HG02870 (cell line): ENCODE measurements at regions not wholly inside any gene's neighbourhood (a gene's known extent, or its start where the extent isn't known, plus 50 kb on each side); places are given as distances from the start of the nearest gene placed in this dataset.
"Not testable (repeated sequence)": the region's sequence is repeated elsewhere in the genome, so short reads cannot be mapped to it uniquely, and the experiment has no call there.

Experiments
- ATAC-seq: cut with Tn5 transposase; IDR thresholded peaks from one replicate; pipeline ENCODE4 v1.9.1; 2021; ENCODE audit warnings: mild to moderate bottlenecking, moderate library complexity; ENCODE audit not compliant: unreplicated experiment

GRCh38 chr3:95333826-95334225 is 1271.0 kb downstream of the NSUN3 start:
- ATAC-seq = no peak

DNA sequence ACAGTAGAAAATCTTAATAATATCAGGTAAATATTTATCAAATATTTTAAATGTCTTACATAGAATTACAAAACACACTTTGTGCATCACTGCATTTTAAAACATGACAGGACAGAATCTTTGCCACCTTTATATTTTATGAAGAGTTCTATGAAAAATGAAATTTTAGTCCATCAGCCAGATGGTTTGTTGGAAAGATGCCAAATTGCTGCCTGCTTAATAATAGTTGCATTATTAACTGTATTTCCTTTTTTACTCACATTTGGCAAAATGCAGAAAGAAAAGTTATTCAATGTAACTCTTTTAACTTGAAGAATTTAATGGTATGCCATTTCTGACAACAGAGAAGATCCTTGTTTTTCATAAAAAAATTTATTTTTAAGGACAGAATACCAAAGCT is 1271.6 kb downstream of the NSUN3 start:
- ATAC-seq = no peak

DNA sequence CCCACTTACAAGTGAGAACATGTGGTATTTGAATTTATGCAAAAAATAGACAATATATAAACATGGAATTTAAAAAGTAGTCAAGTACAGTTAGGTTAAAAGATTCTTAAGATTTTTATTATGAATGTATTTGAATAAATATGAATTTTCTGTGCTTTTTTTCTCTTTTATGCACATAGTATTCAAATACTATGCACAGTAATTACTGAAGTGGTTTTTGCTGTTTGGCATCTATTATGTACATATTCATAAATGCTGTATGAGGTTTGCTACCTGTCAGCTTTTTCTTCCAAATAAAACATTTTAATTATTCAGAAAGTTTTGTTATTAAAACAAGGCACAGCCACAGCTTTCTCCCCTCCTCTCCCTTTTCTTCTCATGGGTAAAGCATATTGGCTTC is 1272.7 kb downstream of the NSUN3 start:
- no peak for ATAC-seq

DNA sequence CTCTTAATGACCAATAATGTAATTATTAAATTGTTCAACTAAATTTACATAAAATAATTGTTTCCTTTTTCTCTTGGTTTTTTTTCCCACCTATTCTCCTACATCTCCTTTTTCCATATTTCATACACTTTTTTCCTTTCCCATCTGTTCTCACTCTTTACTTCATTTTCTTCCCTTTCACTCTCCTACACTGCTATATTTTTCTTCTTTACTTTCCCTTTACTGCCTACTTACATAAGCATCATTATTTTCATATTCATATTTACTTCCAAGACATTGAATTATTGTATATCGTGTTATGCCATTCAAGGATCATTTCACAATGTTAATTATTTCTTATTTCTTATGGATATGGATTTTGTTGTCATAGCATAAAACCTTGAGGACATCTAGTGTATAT is 1275.6 kb downstream of the NSUN3 start:
- ATAC-seq = no peak

DNA sequence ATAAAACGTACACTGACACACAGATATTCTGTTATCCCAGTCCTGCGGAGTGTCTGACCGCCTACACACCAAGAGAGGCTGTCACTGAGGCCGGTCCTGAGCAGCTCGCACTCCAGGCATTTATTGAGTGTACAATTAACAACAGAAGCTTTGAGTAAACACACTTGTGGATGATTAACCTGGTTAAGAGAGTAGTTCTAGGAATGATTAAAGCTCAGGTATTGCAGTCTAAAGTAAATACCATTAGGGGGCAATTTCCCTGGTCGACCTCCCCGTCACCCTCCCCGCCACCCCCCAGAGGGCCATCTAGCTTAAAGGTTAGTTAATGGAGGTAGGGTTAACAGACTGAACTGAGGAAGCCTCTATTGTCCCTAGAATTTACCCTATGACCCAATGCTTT is 1278.5 kb downstream of the NSUN3 start:
- ATAC-seq = no peak

GRCh38 chr3:95343228-95343627 is 1280.4 kb downstream of the NSUN3 start:
- ATAC-seq = no peak

- no peak for ATAC-seq
Observed at GRCh38 chr3:95343767-95344166, 1280.9 kb downstream of the NSUN3 start.

GRCh38 chr3:95347936-95348335 is 1285.1 kb downstream of the NSUN3 start:
- not testable (repeated sequence) for ATAC-seq

DNA sequence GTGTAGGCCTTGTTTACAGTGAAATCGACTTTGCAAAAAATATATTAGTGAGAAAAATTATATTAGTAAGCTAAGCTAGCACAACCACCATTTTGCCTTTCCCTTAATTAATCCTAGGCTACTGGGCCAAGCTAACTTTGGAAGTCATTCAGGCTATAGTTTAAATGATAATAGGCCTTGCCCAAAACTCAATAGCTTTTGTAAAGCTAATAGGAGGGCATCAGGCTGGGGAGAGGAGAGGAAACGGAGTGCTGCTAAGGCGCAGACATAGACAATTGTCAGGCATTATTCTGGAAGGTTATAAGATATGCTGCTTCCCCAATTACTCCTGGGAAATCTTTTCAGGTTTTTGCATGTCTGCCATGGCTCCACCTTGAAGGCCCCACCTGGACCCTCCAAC is 1286.0 kb downstream of the NSUN3 start:
- no peak for ATAC-seq

DNA sequence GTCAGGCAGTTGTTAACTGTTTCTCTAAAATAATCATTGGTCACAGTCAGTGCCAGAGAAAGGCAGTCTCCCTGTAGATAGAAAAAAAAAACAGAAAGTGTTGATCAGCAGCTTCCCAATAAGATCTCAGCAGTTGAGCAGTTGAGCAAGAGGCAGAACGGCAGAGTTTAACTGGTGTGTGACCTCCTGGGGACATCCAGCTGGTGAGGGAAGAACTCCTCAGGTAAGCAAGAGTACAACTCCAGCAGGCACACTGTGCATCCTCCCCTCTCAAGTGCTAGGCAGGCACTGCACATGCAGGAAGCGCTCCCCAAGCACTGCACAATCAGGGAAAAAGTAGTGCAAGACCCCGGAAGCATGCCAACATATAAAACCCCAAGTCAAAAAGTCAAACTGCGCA is 1287.2 kb downstream of the NSUN3 start:
- no peak for ATAC-seq

DNA sequence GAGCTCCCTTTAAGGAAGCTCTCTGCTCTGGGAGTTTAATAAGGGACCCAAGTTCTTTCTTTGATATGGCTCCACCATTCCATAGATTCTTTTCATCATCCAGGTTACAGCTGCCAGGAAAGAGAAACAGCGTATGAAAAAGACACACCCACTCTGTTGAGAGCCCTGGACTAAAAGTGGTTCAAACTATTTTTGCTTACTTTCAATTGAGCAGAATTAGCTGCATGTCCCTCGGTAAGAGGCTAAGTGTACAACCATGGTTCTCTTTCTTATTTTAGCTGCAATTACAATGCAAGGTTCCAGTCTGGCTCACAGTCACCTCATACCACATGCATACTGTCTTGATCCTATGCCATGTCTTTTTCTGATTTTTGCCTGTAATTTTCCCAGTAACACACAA is 1288.3 kb downstream of the NSUN3 start:
- ATAC-seq = no peak

DNA sequence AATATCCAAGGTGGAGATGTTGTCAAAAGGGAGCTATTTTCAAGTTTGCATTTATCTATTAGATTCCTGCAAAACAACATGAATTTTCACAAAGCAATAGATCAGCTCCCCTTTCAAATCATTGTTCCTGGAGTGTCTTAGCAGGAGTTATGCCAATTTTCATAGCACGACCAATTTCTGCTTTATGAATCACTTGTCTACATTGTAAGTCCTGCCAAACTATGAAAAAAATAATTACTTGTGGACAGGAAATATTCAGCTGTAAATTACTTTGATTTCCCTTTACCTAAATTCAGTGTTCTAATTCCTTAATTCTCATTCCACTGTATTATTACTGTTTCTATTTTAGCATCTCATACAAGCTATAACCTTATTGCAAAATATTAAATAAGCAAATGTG is 1289.6 kb downstream of the NSUN3 start:
- no peak for ATAC-seq

DNA sequence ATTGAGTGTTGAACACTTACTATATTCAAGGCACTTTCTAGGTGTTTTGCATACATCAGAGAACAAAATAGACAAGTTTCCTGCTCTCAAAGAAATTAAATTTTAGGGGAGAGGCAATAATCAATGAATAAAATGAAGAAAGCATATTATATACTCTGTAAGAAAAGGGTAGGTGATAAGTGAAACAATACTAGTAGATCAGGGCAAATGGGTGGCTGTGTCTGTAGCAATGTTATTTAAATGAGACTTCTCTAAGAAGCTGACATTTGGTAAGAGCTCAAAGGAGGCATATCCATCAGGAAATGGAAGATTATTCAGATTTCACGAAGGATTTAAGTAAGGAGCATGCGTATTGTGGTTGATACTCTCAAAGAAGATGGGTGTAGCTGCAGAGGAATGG is 1291.6 kb downstream of the NSUN3 start:
- no peak for ATAC-seq

DNA sequence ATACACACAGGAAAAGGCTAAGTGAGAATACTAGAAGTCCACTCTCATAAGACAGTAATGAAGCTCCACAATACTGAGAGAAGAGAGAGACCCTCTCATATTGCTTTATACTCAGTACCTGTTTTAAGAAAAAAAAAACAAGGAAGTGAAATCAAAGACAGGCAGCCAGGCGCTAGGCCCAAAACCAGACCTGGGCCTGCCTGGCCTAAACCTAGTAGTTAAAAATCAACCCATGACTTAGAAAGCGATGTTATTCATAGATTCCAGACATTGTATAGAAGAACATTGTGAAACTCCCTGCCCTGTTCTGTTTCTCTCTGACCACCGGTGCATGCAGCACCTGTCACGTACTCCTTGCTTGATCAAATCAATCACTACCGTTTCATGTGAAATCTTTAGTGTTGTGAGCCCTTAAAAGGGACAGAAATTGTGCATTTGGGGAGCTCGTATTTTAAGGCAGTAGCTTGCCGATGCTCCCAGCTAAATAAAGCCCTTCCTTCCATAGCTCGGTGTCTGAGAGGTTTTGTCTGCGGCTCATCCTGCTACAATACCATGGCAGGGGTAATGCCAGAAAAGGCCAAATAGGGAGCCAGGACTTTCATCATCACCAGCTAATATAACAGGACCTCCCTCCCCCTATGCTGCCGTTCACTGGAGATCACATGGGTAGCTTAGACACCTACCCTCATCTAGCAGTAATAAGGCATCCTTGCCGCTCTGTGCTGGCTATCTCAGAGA is 1294.1 kb downstream of the NSUN3 start:
- ATAC-seq = no peak

DNA sequence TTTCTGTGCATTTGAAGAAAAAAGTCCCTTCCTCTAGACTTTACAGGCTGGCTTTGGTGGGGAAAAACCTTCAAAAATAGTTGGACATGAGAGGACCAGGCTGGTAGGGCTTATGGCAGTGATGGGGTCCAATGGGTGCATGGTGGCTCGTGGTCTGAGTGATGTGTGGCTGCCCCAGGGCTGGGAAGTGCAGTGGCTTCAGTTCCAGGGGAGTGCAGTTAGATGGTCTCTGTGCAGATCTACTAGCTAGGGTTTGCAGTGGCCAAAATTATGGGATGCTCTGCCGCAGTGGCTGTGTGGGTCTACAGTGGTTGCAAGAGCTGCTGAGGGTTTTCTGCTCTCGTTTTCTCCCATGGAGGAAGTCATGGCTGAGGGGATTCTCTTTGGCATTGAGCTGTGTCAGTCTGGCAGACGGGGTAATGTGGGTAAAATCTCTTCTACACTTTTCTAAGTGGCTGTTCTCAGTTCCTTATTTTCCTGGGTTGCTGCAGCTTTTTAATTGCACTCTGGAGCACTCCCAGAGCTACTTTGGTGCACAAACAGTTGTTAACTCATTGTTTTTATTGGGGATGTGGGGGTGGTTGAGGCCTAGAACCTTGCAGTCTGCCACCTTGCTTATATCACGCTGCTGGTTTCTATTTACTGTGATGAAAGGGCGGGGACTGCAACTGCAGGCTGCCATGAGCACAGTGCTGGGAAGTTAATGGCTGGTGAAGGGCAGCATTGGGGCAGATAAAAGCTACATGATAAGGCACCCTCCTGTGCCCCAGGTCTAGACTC is 1324.6 kb downstream of the NSUN3 start:
- no peak for ATAC-seq

DNA sequence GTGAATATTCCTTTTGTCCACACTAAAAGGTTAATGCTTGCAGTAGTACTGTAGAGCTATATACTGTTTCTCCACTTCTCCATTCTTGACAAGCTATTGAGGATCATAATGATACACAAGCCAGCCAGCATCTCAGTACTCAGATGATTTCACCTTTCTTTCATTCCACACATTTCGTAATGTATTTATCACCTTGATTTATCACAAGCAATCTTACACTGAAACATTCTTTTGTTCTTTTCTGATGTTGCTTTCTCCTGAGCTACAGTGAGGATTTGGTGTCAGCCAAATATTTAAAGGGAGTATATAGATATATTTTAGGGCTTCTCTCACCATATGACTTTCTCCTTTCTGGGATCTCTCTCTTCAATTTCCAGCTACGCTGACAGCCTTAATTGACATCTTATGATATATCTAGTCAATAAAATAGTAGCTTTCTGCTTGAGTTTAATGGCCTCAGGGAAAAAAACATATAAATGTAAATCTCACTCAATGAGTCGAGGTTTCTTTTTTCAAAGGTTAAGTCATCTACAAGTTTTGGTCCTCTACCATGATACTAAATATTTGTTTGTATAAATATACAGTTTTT is 1327.0 kb downstream of the NSUN3 start:
- ATAC-seq = no peak

DNA sequence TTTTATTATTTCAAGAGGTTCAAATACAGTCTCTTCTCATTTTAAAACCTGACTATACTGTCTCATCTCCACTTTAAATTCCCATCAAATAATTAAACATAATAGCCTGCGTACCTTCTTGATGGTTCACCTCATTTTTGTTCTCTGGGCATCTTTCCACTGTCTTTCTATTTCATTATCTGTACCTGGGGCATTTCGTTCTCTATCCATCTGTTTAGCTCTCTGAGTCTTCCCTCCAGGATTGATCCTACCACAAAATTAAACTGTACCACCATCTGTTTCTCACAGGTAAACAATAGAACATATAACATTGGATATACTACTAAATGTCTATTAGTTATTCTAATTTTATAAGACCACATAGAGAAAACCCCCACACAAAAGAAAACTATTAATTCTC is 1331.4 kb downstream of the NSUN3 start:
- ATAC-seq = no peak

GRCh38 chr3:95399585-95399984 is 1336.7 kb downstream of the NSUN3 start:
- no peak for ATAC-seq

GRCh38 chr3:95401693-95402092 is 1338.8 kb downstream of the NSUN3 start:
- no peak for ATAC-seq

DNA sequence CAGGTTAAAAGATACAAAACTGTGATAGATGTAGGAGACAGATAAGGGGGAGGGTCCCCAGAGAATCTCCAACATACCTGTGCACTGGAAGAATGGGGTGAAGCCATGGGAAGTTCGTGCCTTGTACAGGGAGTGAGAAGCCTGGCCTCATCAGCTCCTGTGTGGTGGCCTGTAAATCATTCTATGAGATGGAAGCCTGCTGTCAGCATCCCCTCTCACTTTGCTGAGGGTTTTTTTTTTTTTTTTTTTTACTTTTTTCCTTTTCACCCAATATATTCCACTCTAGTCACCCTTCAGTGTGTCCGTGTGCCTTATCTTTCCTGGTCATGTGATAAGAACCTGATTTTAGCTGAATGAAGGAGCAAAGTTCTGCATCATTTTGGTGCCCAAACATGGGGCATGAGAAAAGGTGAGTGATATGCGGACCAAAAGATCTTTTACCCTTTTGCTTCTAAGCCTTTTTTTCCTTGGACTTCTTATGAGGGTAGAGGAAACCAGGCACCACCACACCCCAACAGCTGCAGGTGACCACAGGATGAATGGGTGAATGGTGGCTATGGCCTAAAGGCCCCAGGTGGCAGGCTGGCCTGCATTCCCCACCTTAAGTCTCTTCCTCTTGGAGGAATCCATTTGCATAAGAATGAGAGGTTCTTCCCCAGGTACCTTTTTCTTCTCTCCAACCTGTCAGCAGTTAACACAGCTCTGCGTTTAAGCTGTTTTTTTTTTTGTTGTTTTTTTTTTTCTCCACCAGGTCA is 1345.0 kb downstream of the NSUN3 start:
- ATAC-seq = no peak

- ATAC-seq = no peak
Observed at GRCh38 chr3:95408464-95408862, 1345.6 kb downstream of the NSUN3 start.
